Pancreas (tissue), 10 donors: ENCODE measurements at regions not wholly inside any gene's neighbourhood (a gene's known extent, or its start where the extent isn't known, plus 50 kb on each side); places are given as distances from the start of the nearest gene placed in this dataset.

Source experiments
- ATAC-seq, 4 donors: fragments of 200-7000 bp; cut with Tn5 transposase; one replicate each; pipeline versions ENCODE4 v1.8.0 to v1.9.1; 2020; ENCODE audit warnings: mild to moderate bottlenecking in 4 of 4, moderate library complexity in 4 of 4
- DNase-seq, 6 donors: peaks; one replicate each; pipeline ENCODE4 v3.0.0-alpha.2; 2020
- FAIRE-seq: peaks from 2 replicates; lab custom pipeline; 2012; peaks lifted over from hg19 to GRCh38; lab: Jason Lieb, UNC
- H3K27ac ChIP-seq, 4 donors: fragments of 200-600 bp; sonication (generic); 1 replicate in 3 of 4; 2 replicates in 1 of 4; pipeline versions ENCODE4 v1.5.0 to v1.8.0; 2020
- H3K27me3 ChIP-seq, 4 donors: fragments of 200-600 bp; one replicate each; pipeline ENCODE4 v1.8.0; 2021
- H3K36me3 ChIP-seq, 3 donors: fragments of 200-600 bp; sonication (generic) in 1 of 3; one replicate each; pipeline versions ENCODE4 v1.5.0 to v1.8.0; 2020 to 2021
- H3K4me1 ChIP-seq, 3 donors: fragments of 200-600 bp; one replicate each; pipeline ENCODE4 v1.8.0; 2021
- H3K4me3 ChIP-seq, 4 donors: fragments of 200-600 bp; sonication (generic) in 2 of 4; one replicate each; pipeline versions ENCODE4 v1.5.0 to v1.8.0; 2020 to 2021
- H3K9me3 ChIP-seq, 4 donors: fragments of 200-600 bp; one replicate each; pipeline ENCODE4 v1.8.0; 2021
- CTCF ChIP-seq, 4 donors: fragments of 200-600 bp; sonication (generic) in 3 of 4; IDR thresholded peaks; one replicate each; pipeline versions ENCODE4 v1.5.0 to v1.8.0; 2021; ENCODE audit warnings: antibody characterized with exemption in 4 of 4
- WGBS, 2 donors: extraction: QIAGEN DNeasy Blood & Tissue Kit; methylation state at CpG; one replicate each; pipeline ENCODE4 v1.1.7; 2013; 5-methylcytosine and 5-hydroxymethylcytosine counted together
- intact Hi-C, 3 donors: fragments of 100-400 bp; cut with DNase I; formaldehyde crosslinking; loops; one replicate each; pipeline versions ENCODE4 v1.11.1 to v1.14.2; 2022
- donor health status: healthy with polysubstance abuse.
- donor health status: DM: no; HTN: no; CAD: no; lungs with moderate emphysema.
- donor health status: DM: no; HTN: no; CAD: no.
- donor health status: control.
- donor health status: control.
- donor health status: Bipolar disorder and iron deficiency.
- donor health status: DM: yes; HTN: yes; CAD: no.
- donor health status: DM: no; HTN: no; CAD: no.
- donor health status: DM: no; HTN: no; CAD: no.
- donor health status: DM: yes; HTN: yes; CAD: no.

DNA sequence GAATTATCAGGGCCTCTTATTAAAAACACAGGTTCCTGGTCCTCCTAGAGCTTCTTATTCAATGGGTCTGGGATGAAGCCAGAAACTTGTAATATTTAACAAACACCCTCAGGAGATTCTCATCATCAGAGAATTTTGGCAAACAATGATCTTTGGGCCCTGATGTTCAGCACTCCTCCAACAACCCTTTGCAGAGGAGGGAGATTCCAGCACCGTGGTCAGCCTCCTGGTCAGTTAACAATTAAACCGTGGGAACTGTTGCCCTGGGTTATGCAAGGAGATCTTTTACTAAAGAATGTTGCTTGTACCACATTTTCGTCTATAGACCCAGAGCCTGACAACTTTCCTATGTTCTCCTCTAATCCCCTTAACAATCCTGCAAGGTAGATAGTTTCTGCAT, 294.4 kb downstream of the PLPP3 start:
- H3K27me3 ChIP-seq: no peaks in the 10 kb centered on the region
- intact Hi-C loops: no loop called here
- H3K4me1 ChIP-seq: no peaks in the 10 kb centered on the region
- H3K4me3 ChIP-seq: no peak overlapping the region
- WGBS, 2 donors: 32 to 34% methylated on average over 3 of the region's 3 CpGs
- FAIRE-seq (no peak), DNase-seq (peak in 1 of 6 donors; percentile 27), ATAC-seq (peak in 3 of 4 donors; percentile 40 to 86 (median 75))
- peak overlapping the region in 2 of 4 donors; percentile 22 to 33 for H3K27ac ChIP-seq
- H3K36me3 ChIP-seq: no peaks in the 10 kb centered on the region
- H3K9me3 ChIP-seq: no peaks in the 10 kb centered on the region
- no peak for TF ChIP-seq CTCF (IDR thresholded peaks at IDR 0.05)

DNA sequence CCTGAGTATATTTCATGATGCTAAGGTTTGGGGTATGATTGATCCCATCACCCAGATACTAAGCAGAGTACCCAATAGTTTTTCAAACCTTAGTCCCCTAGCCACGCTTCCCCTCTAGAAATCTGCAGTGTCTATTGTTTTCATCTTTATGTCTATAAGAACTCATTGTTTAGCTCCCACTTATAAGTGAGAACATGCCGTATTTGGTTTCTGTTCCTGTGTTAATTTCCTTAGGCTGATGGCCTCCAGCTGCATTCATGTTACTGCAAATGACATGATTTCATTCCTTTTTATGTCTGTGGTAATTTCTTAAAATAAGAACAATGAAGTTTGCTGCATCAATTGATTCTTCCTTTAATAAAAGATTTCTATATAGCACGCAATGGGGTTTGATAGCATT, 301.3 kb downstream of the PLPP3 start:
- H3K4me3 ChIP-seq: no peak overlapping the region
- no peak for TF ChIP-seq CTCF (IDR thresholded peaks at IDR 0.05)
- H3K27me3 ChIP-seq: no peaks in the 10 kb centered on the region
- H3K9me3 ChIP-seq: no peaks in the 10 kb centered on the region
- FAIRE-seq (no peak), ATAC-seq (no peak), DNase-seq (no peak)
- no peaks in the 10 kb centered on the region for H3K4me1 ChIP-seq
- no peaks in the 10 kb centered on the region for H3K36me3 ChIP-seq
- intact Hi-C loops: no loop called here
- H3K27ac ChIP-seq: no peak overlapping the region
- WGBS, 2 donors: 90 to 91% methylated on average over 3 of the region's 3 CpGs

- H3K4me1 ChIP-seq: no peaks in the 10 kb centered on the region
- H3K9me3 ChIP-seq: no peaks in the 10 kb centered on the region
- intact Hi-C loops: no loop called here
- no peak for ATAC-seq
- no peaks in the 10 kb centered on the region for H3K36me3 ChIP-seq
- FAIRE-seq: no peak
- TF ChIP-seq CTCF (IDR thresholded peaks at IDR 0.05): no peak
- H3K27me3 ChIP-seq: no peaks in the 10 kb centered on the region
- 83 to 86% methylated on average over 7 of the region's 7 CpGs for WGBS, 2 donors
- DNase-seq: no peak
- H3K4me3 ChIP-seq: no peak overlapping the region
- no peak overlapping the region for H3K27ac ChIP-seq
Measured at GRCh38 chr1:56268519-56269140, 310.7 kb downstream of the PLPP3 start.

- TF ChIP-seq CTCF (IDR thresholded peaks at IDR 0.05): no peak
- intact Hi-C loops: no loop called here
- no peak for FAIRE-seq
Measured at GRCh38 chr1:56267611-56268010, 311.8 kb downstream of the PLPP3 start.

DNA sequence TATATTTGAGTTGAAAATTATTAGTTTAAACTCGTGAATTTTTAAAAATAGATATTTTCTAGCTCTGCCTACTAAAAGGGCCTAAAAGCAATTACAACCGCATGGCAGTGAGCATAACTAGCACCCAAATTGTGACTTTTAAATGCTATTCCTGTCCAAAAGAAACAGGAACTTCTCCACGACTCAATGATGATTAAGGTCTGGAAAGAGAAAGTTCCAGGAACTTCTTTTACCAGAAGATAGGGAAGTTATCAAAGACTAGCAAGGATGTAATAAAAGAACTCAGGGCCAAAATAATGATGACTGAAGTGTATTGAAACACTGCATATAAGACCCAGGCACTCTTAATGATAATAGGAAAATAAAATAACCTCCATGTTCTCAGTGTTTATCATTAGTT, 313.0 kb downstream of the PLPP3 start:
- Histone ChIP-seq H3K4me3 (no peak overlapping the region), H3K27ac (no peak overlapping the region), H3K4me1 (no peaks in the 10 kb centered on the region), H3K27me3 (no peaks in the 10 kb centered on the region), H3K9me3 (no peaks in the 10 kb centered on the region), H3K36me3 (no peaks in the 10 kb centered on the region)
- 79 to 81% methylated on average over 3 of the region's 3 CpGs for WGBS, 2 donors
- FAIRE-seq: no peak
- intact Hi-C loops: no loop called here
- DNase-seq: no peak
- TF ChIP-seq CTCF (IDR thresholded peaks at IDR 0.05): no peak
- no peak for ATAC-seq

More at GRCh38 chr1:56267611-56268010, 311.8 kb downstream of the PLPP3 start:
- Histone ChIP-seq H3K27ac (no peak overlapping the region), H3K4me1 (no peaks in the 10 kb centered on the region), H3K36me3 (no peaks in the 10 kb centered on the region), H3K27me3 (no peaks in the 10 kb centered on the region), H3K9me3 (no peaks in the 10 kb centered on the region), H3K4me3 (no peak overlapping the region)
- WGBS, 2 donors: 72 to 80% methylated on average over 2 of the region's 2 CpGs
- ATAC-seq (no peak), DNase-seq (no peak)
